GM23338 (cell line): ENCODE measurements at regions not wholly inside any gene's neighbourhood (a gene's known extent, or its start where the extent isn't known, plus 50 kb on each side); places are given as distances from the start of the nearest gene placed in this dataset.

ENCODE experiments used
- ATAC-seq: fragments of 200-7000 bp; cut with Tn5 transposase; 3 replicates; pipeline ENCODE4 v1.9.1; 2020
- DNase-seq: peaks from one replicate; pipeline ENCODE4 v3.0.0-alpha.2; 2015; ENCODE audit warnings: low spot score
- H2AFZ ChIP-seq: fragments of 200-600 bp; sonication (generic); 2 replicates; pipeline ENCODE4 v1.8.0; 2016; ENCODE audit warnings: antibody characterized with exemption, mild to moderate bottlenecking, moderate library complexity
- H3F3A ChIP-seq: fragments of 200-600 bp; sonication (generic); replicated peaks from 2 replicates; pipeline ENCODE4 v1.8.0; 2017; ENCODE audit warnings: antibody characterized with exemption, mixed run types, low read depth
- H3K27ac ChIP-seq: fragments of 200-600 bp; sonication (generic); 2 replicates; pipeline ENCODE4 v1.6.1; 2016; ENCODE audit warnings: low read depth
- H3K27me3 ChIP-seq: fragments of 200-600 bp; sonication (generic); 2 replicates; pipeline ENCODE4 v1.8.0; 2016; ENCODE audit warnings: mild to moderate bottlenecking, mixed run types, moderate library complexity; ENCODE audit not compliant: insufficient read depth
- H3K36me3 ChIP-seq: fragments of 200-600 bp; sonication (generic); 2 replicates; pipeline ENCODE4 v1.8.0; 2016; ENCODE audit warnings: mild to moderate bottlenecking; ENCODE audit not compliant: insufficient read depth
- H3K4me1 ChIP-seq: fragments of 200-600 bp; sonication (generic); 2 replicates; pipeline ENCODE4 v1.8.0; 2016; ENCODE audit warnings: mild to moderate bottlenecking, moderate library complexity; ENCODE audit not compliant: insufficient read depth
- H3K4me2 ChIP-seq: fragments of 200-600 bp; sonication (generic); 2 replicates; pipeline ENCODE4 v1.7.1; 2017; ENCODE audit warnings: mixed run types
- H3K4me3 ChIP-seq: fragments of 200-600 bp; sonication (generic); 2 replicates; pipeline ENCODE4 v1.6.1; 2016; ENCODE audit warnings: mixed run types
- H3K79me2 ChIP-seq: fragments of 200-600 bp; sonication (generic); replicated peaks from 2 replicates; pipeline ENCODE4 v1.8.0; 2017; ENCODE audit warnings: mild to moderate bottlenecking; ENCODE audit not compliant: insufficient read depth
- H3K9me2 ChIP-seq: fragments of 200-600 bp; sonication (generic); 2 replicates; pipeline ENCODE4 v1.8.0; 2017; ENCODE audit not compliant: insufficient read depth
- H4K20me1 ChIP-seq: fragments of 200-600 bp; sonication (generic); replicated peaks from 2 replicates; pipeline ENCODE4 v1.8.0; 2017; ENCODE audit warnings: mild to moderate bottlenecking; ENCODE audit not compliant: insufficient read depth
- H3K27ac Mint-ChIP-seq: 2 replicates; pipeline ENCODE4 v1.8.0; 2020; ENCODE audit warnings: inconsistent platforms, mild to moderate bottlenecking, moderate library complexity, mixed read lengths
- H3K27me3 Mint-ChIP-seq: 3 replicates; pipeline ENCODE4 v1.8.0; 2022; ENCODE audit warnings: low read depth, mild to moderate bottlenecking, moderate library complexity, mixed read lengths, inconsistent platforms; ENCODE audit not compliant: insufficient read depth, poor library complexity
- H3K36me3 Mint-ChIP-seq: 3 replicates; pipeline ENCODE4 v1.8.0; 2021; ENCODE audit warnings: low read depth, mild to moderate bottlenecking, inconsistent platforms, moderate library complexity, mixed read lengths
- H3K4me1 Mint-ChIP-seq: 3 replicates; pipeline ENCODE4 v1.8.0; 2020; ENCODE audit warnings: mild to moderate bottlenecking, inconsistent platforms, mixed read lengths
- H3K4me3 Mint-ChIP-seq: 3 replicates; pipeline ENCODE4 v1.8.0; 2021; ENCODE audit warnings: moderate library complexity, mild to moderate bottlenecking, inconsistent platforms, mixed read lengths
- H3K9me3 Mint-ChIP-seq: 3 replicates; pipeline ENCODE4 v1.8.0; 2020; ENCODE audit warnings: moderate library complexity, mild to moderate bottlenecking, inconsistent platforms, mixed read lengths
- CREB1 ChIP-seq: fragments of 250-450 bp; sonication (Bioruptor Pico); IDR thresholded peaks from 2 replicates; pipeline ENCODE4 v1.5.0; 2020; ENCODE audit warnings: low read depth, mild to moderate bottlenecking, moderate library complexity
- EZH2 ChIP-seq: fragments of 200-600 bp; sonication (generic); IDR thresholded peaks from one replicate; pipeline ENCODE4 v1.8.0; 2017; ENCODE audit warnings: antibody characterized with exemption, mild to moderate bottlenecking, low read depth; ENCODE audit not compliant: unreplicated experiment
- EZH2phosphoT487 ChIP-seq: fragments of 200-600 bp; sonication (generic); IDR thresholded peaks from one replicate; pipeline ENCODE4 v1.8.1; 2018; ENCODE audit warnings: antibody characterized with exemption; ENCODE audit not compliant: unreplicated experiment
- JUNB ChIP-seq: IDR thresholded peaks from one replicate; pipeline ENCODE4 v1.6.1; 2016; ENCODE audit warnings: antibody characterized with exemption; ENCODE audit not compliant: unreplicated experiment
- NANOG ChIP-seq: IDR thresholded peaks from 2 replicates; pipeline ENCODE4 v1.6.1; 2016; ENCODE audit warnings: antibody characterized with exemption, borderline replicate concordance
- POLR2AphosphoS5 ChIP-seq: IDR thresholded peaks from 2 replicates; pipeline ENCODE4 v1.6.1; 2016; ENCODE audit warnings: antibody characterized with exemption, low read depth
- STAT1 ChIP-seq: IDR thresholded peaks from one replicate; pipeline ENCODE4 v1.6.1; 2016; ENCODE audit warnings: antibody characterized with exemption; ENCODE audit not compliant: unreplicated experiment
- ZNF114 ChIP-seq: fragments of 250-450 bp; sonication (Bioruptor Pico); IDR thresholded peaks from 2 replicates; pipeline ENCODE4 v1.5.0; 2020; ENCODE audit warnings: mild to moderate bottlenecking, moderate library complexity
- ZNF331 ChIP-seq: fragments of 250-450 bp; sonication (Bioruptor Pico); IDR thresholded peaks from 2 replicates; pipeline ENCODE4 v1.5.0; 2020; ENCODE audit warnings: low read depth, mild to moderate bottlenecking, moderate library complexity
- TF ChIP-seq, protein P1 (sequence below), 2 experiments: fragments of 200-600 bp in 1 of 2; sonication (generic) in 1 of 2; conservative IDR thresholded peaks; 2 replicates each; pipeline versions ENCODE4 v1.5.1 to v1.6.1; 2016 to 2017; ENCODE audit warnings: antibody characterized with exemption in 2 of 2, low read depth in 2 of 2, mild to moderate bottlenecking in 2 of 2, moderate library complexity in 1 of 2
- TF ChIP-seq, protein P2 (sequence below): IDR thresholded peaks from 2 replicates; pipeline ENCODE4 v1.6.1; 2016; ENCODE audit warnings: antibody characterized with exemption
- TF ChIP-seq, protein P3 (sequence below): IDR thresholded peaks from one replicate; pipeline ENCODE4 v1.6.1; 2018; ENCODE audit warnings: antibody characterized with exemption; ENCODE audit not compliant: unreplicated experiment
- TF ChIP-seq, protein P4 (sequence below): fragments of 250-450 bp; sonication (Bioruptor Pico); IDR thresholded peaks from 2 replicates; pipeline ENCODE4 v1.5.0; 2020; ENCODE audit warnings: mild to moderate bottlenecking, moderate library complexity

DNA sequence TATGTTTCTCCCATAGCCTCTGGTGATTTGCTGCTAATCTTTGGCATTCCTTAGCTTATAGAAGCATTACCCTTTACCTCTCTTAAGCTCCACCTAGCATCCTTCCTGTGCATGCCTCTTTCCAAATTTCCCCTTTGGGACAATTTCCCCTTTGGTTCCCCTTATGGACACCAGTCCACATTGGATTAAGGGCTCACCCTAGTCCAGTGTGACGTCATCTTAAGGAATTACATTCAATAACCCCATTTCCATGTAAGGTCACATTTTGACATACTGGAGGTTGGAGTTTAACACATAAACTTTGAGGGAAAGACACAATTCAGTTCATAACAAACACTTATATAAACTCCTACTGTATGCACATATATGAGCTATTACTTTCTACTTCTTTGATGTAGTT, 916.6 kb downstream of the SLC4A3 start:
- Mint-ChIP-seq H3K27ac (no peak overlapping the region), H3K4me3 (no peak overlapping the region), H3K36me3 (peaks cover 3% of the 10 kb centered on the region; the same call in 1 of the 3 replicates), H3K27me3 (peaks cover 8% of the 10 kb centered on the region), H3K9me3 (peaks cover 13% of the 10 kb centered on the region; the same call in 2 of the 3 replicates), H3K4me1 (no peaks in the 10 kb centered on the region)
- H4K20me1 ChIP-seq = no peaks in the 10 kb centered on the region
- H3K79me2 ChIP-seq = no peaks in the 10 kb centered on the region
- DNase-seq (no peak), ATAC-seq (no peak)
- H3K36me3 ChIP-seq = no peaks in the 10 kb centered on the region
- H3F3A ChIP-seq = no peaks in the 10 kb centered on the region
- H3K4me3 ChIP-seq = no peak overlapping the region
- peaks cover 4% of the 10 kb centered on the region; the same call in 1 of the 2 replicates for H3K9me2 ChIP-seq
- TF ChIP-seq, protein P1, sequence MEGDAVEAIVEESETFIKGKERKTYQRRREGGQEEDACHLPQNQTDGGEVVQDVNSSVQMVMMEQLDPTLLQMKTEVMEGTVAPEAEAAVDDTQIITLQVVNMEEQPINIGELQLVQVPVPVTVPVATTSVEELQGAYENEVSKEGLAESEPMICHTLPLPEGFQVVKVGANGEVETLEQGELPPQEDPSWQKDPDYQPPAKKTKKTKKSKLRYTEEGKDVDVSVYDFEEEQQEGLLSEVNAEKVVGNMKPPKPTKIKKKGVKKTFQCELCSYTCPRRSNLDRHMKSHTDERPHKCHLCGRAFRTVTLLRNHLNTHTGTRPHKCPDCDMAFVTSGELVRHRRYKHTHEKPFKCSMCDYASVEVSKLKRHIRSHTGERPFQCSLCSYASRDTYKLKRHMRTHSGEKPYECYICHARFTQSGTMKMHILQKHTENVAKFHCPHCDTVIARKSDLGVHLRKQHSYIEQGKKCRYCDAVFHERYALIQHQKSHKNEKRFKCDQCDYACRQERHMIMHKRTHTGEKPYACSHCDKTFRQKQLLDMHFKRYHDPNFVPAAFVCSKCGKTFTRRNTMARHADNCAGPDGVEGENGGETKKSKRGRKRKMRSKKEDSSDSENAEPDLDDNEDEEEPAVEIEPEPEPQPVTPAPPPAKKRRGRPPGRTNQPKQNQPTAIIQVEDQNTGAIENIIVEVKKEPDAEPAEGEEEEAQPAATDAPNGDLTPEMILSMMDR (conservative IDR thresholded peaks at IDR 0.05; ENCODE audit: low read depth in 2 of 2) = no peak
- TF ChIP-seq, protein P2, sequence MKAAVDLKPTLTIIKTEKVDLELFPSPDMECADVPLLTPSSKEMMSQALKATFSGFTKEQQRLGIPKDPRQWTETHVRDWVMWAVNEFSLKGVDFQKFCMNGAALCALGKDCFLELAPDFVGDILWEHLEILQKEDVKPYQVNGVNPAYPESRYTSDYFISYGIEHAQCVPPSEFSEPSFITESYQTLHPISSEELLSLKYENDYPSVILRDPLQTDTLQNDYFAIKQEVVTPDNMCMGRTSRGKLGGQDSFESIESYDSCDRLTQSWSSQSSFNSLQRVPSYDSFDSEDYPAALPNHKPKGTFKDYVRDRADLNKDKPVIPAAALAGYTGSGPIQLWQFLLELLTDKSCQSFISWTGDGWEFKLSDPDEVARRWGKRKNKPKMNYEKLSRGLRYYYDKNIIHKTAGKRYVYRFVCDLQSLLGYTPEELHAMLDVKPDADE = no peak
- TF ChIP-seq STAT1 = no peak
- TF ChIP-seq, protein P3, sequence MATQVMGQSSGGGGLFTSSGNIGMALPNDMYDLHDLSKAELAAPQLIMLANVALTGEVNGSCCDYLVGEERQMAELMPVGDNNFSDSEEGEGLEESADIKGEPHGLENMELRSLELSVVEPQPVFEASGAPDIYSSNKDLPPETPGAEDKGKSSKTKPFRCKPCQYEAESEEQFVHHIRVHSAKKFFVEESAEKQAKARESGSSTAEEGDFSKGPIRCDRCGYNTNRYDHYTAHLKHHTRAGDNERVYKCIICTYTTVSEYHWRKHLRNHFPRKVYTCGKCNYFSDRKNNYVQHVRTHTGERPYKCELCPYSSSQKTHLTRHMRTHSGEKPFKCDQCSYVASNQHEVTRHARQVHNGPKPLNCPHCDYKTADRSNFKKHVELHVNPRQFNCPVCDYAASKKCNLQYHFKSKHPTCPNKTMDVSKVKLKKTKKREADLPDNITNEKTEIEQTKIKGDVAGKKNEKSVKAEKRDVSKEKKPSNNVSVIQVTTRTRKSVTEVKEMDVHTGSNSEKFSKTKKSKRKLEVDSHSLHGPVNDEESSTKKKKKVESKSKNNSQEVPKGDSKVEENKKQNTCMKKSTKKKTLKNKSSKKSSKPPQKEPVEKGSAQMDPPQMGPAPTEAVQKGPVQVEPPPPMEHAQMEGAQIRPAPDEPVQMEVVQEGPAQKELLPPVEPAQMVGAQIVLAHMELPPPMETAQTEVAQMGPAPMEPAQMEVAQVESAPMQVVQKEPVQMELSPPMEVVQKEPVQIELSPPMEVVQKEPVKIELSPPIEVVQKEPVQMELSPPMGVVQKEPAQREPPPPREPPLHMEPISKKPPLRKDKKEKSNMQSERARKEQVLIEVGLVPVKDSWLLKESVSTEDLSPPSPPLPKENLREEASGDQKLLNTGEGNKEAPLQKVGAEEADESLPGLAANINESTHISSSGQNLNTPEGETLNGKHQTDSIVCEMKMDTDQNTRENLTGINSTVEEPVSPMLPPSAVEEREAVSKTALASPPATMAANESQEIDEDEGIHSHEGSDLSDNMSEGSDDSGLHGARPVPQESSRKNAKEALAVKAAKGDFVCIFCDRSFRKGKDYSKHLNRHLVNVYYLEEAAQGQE = no peak
- no peak for TF ChIP-seq EZH2
- TF ChIP-seq JUNB = no peak
- TF ChIP-seq, protein P4, sequence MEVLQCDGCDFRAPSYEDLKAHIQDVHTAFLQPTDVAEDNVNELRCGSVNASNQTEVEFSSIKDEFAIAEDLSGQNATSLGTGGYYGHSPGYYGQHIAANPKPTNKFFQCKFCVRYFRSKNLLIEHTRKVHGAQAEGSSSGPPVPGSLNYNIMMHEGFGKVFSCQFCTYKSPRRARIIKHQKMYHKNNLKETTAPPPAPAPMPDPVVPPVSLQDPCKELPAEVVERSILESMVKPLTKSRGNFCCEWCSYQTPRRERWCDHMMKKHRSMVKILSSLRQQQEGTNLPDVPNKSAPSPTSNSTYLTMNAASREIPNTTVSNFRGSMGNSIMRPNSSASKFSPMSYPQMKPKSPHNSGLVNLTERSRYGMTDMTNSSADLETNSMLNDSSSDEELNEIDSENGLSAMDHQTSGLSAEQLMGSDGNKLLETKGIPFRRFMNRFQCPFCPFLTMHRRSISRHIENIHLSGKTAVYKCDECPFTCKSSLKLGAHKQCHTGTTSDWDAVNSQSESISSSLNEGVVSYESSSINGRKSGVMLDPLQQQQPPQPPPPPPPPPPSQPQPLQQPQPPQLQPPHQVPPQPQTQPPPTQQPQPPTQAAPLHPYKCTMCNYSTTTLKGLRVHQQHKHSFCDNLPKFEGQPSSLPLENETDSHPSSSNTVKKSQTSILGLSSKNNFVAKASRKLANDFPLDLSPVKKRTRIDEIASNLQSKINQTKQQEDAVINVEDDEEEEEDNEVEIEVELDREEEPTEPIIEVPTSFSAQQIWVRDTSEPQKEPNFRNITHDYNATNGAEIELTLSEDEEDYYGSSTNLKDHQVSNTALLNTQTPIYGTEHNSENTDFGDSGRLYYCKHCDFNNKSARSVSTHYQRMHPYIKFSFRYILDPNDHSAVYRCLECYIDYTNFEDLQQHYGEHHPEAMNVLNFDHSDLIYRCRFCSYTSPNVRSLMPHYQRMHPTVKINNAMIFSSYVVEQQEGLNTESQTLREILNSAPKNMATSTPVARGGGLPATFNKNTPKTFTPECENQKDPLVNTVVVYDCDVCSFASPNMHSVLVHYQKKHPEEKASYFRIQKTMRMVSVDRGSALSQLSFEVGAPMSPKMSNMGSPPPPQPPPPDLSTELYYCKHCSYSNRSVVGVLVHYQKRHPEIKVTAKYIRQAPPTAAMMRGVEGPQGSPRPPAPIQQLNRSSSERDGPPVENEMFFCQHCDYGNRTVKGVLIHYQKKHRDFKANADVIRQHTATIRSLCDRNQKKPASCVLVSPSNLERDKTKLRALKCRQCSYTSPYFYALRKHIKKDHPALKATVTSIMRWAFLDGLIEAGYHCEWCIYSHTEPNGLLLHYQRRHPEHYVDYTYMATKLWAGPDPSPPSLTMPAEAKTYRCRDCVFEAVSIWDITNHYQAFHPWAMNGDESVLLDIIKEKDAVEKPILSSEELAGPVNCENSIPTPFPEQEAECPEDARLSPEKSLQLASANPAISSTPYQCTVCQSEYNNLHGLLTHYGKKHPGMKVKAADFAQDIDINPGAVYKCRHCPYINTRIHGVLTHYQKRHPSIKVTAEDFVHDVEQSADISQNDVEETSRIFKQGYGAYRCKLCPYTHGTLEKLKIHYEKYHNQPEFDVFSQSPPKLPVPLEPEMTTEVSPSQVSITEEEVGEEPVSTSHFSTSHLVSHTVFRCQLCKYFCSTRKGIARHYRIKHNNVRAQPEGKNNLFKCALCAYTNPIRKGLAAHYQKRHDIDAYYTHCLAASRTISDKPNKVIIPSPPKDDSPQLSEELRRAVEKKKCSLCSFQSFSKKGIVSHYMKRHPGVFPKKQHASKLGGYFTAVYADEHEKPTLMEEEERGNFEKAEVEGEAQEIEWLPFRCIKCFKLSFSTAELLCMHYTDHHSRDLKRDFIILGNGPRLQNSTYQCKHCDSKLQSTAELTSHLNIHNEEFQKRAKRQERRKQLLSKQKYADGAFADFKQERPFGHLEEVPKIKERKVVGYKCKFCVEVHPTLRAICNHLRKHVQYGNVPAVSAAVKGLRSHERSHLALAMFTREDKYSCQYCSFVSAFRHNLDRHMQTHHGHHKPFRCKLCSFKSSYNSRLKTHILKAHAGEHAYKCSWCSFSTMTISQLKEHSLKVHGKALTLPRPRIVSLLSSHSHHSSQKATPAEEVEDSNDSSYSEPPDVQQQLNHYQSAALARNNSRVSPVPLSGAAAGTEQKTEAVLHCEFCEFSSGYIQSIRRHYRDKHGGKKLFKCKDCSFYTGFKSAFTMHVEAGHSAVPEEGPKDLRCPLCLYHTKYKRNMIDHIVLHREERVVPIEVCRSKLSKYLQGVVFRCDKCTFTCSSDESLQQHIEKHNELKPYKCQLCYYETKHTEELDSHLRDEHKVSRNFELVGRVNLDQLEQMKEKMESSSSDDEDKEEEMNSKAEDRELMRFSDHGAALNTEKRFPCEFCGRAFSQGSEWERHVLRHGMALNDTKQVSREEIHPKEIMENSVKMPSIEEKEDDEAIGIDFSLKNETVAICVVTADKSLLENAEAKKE = no peak
- no peak for TF ChIP-seq ZNF114 (CRISPR knock-in tag)
- no peak for TF ChIP-seq CREB1
- TF ChIP-seq ZNF331 (CRISPR knock-in tag) = no peak
- no peak for TF ChIP-seq EZH2phosphoT487
- no peak for TF ChIP-seq NANOG
- no peak for TF ChIP-seq POLR2AphosphoS5
- H3K27me3 ChIP-seq = no peaks in the 10 kb centered on the region
- no peak overlapping the region for H2AFZ ChIP-seq
- H3K4me2 ChIP-seq = no peak overlapping the region
- H3K4me1 ChIP-seq = no peaks in the 10 kb centered on the region
- no peak overlapping the region for H3K27ac ChIP-seq
